HEK293 (cell line): ENCODE measurements at regions not wholly inside any gene's neighbourhood (a gene's known extent, or its start where the extent isn't known, plus 50 kb on each side); places are given as distances from the start of the nearest gene placed in this dataset.

Source experiments
- CTCF ChIA-PET: fragments of 350-600 bp; formaldehyde crosslinking; extraction: SDS; loops from one replicate; lab custom pipeline; 2021; ENCODE audit warnings: antibody characterized with exemption; lab: Yijun Ruan, JAX
- POLR2A ChIA-PET: fragments of 300-600 bp; formaldehyde crosslinking; extraction: SDS; loops from one replicate; lab custom pipeline; 2020; ENCODE audit warnings: antibody characterized with exemption, inconsistent platforms; lab: Yijun Ruan, JAX
- H3K27ac ChIP-seq: fragments of 200-500 bp; sonication (Bioruptor generic); 2 replicates; pipeline ENCODE4 v1.5.1; 2014; ENCODE audit warnings: low read depth, low read length, control low read depth, inconsistent platforms; ENCODE audit errors: extremely low read depth
- H3K36me3 ChIP-seq, 2 experiments: fragments of 200-500 bp in 1 of 2; sonication (Bioruptor generic) in 1 of 2; 1 replicate in 1 of 2; 2 replicates in 1 of 2; pipeline ENCODE4 v1.5.1; 2014 to 2017; ENCODE audit warnings: inconsistent platforms in 2 of 2, low read length in 2 of 2; ENCODE audit not compliant: control insufficient read depth in 2 of 2, insufficient read depth in 1 of 2
- H3K4me1 ChIP-seq: fragments of 200-500 bp; sonication (Bioruptor generic); 2 replicates; pipeline ENCODE4 v1.5.1; 2014; ENCODE audit warnings: mild to moderate bottlenecking, low read length, inconsistent platforms; ENCODE audit not compliant: control insufficient read depth, insufficient read depth
- H3K4me3 ChIP-seq: 2 replicates; pipeline ENCODE4 v1.5.1; 2011; ENCODE audit warnings: low read depth, mild to moderate bottlenecking, control low read depth, low read length, moderate library complexity
- H3K9me3 ChIP-seq: fragments of 200-500 bp; sonication (Bioruptor generic); 2 replicates; pipeline ENCODE4 v1.5.1; 2014; ENCODE audit warnings: low read depth, low read length, inconsistent platforms; ENCODE audit not compliant: control insufficient read depth, insufficient read depth
- FEZF1 ChIP-seq: fragments of 450-650 bp; formaldehyde crosslinking; IDR thresholded peaks from 2 replicates; pipeline ENCODE4 v1.5.1; 2016; ENCODE audit warnings: missing biosample characterization, missing genetic modification characterization
- GLIS2 ChIP-seq: fragments of 450-650 bp; formaldehyde crosslinking; IDR thresholded peaks from 2 replicates; pipeline ENCODE4 v1.5.1; 2016; ENCODE audit warnings: missing biosample characterization, missing genetic modification characterization
- OSR2 ChIP-seq: fragments of 450-650 bp; formaldehyde crosslinking; IDR thresholded peaks from 2 replicates; pipeline ENCODE4 v1.5.1; 2016; ENCODE audit warnings: missing biosample characterization, missing genetic modification characterization
- SP3 ChIP-seq: fragments of 450-650 bp; formaldehyde crosslinking; IDR thresholded peaks from 2 replicates; pipeline ENCODE4 v1.5.1; 2016; ENCODE audit warnings: missing biosample characterization, missing genetic modification characterization
- YY2 ChIP-seq: fragments of 450-650 bp; formaldehyde crosslinking; IDR thresholded peaks from 2 replicates; pipeline ENCODE4 v1.5.1; 2016; ENCODE audit warnings: missing biosample characterization, missing genetic modification characterization
- ZBTB17 ChIP-seq: fragments of 450-650 bp; formaldehyde crosslinking; IDR thresholded peaks from 2 replicates; pipeline ENCODE4 v1.5.1; 2016; ENCODE audit warnings: missing biosample characterization, missing genetic modification characterization
- ZNF114 ChIP-seq: fragments of 450-650 bp; formaldehyde crosslinking; IDR thresholded peaks from 2 replicates; pipeline ENCODE4 v1.5.0; 2017; ENCODE audit warnings: missing biosample characterization, missing genetic modification characterization
- ZNF157 ChIP-seq: fragments of 450-650 bp; formaldehyde crosslinking; IDR thresholded peaks from 2 replicates; pipeline ENCODE4 v1.5.1; 2016; ENCODE audit warnings: missing biosample characterization, missing genetic modification characterization
- ZNF221 ChIP-seq: fragments of 450-650 bp; formaldehyde crosslinking; IDR thresholded peaks from 2 replicates; pipeline ENCODE4 v1.5.1; 2017; ENCODE audit warnings: missing biosample characterization, missing genetic modification characterization, borderline replicate concordance
- ZNF302 ChIP-seq: fragments of 450-650 bp; formaldehyde crosslinking; IDR thresholded peaks from 2 replicates; pipeline ENCODE4 v1.5.1; 2016; ENCODE audit warnings: missing biosample characterization, missing genetic modification characterization, low read depth
- ZNF350 ChIP-seq: fragments of 450-650 bp; formaldehyde crosslinking; IDR thresholded peaks from 2 replicates; pipeline ENCODE4 v1.5.0; 2017; ENCODE audit warnings: missing biosample characterization, mild to moderate bottlenecking, missing genetic modification characterization
- ZNF423 ChIP-seq: fragments of 450-650 bp; formaldehyde crosslinking; IDR thresholded peaks from 2 replicates; pipeline ENCODE4 v1.5.1; 2016; ENCODE audit warnings: missing biosample characterization, missing genetic modification characterization
- ZNF501 ChIP-seq: fragments of 450-650 bp; formaldehyde crosslinking; IDR thresholded peaks from 2 replicates; pipeline ENCODE4 v1.5.1; 2016; ENCODE audit warnings: missing biosample characterization, missing genetic modification characterization
- ZNF561 ChIP-seq: fragments of 450-650 bp; IDR thresholded peaks from 2 replicates; pipeline ENCODE4 v1.5.1; 2018; ENCODE audit warnings: missing biosample characterization, missing genetic modification characterization, borderline replicate concordance
- ZNF571 ChIP-seq: fragments of 450-650 bp; formaldehyde crosslinking; IDR thresholded peaks from 2 replicates; pipeline ENCODE4 v1.5.0; 2017; ENCODE audit warnings: missing biosample characterization, missing genetic modification characterization
- ZNF664 ChIP-seq: fragments of 450-650 bp; formaldehyde crosslinking; IDR thresholded peaks from 2 replicates; pipeline ENCODE4 v1.5.1; 2016; ENCODE audit warnings: missing biosample characterization, missing genetic modification characterization
- ZNF701 ChIP-seq: fragments of 450-650 bp; formaldehyde crosslinking; IDR thresholded peaks from 2 replicates; pipeline ENCODE4 v1.5.1; 2016; ENCODE audit warnings: missing biosample characterization, missing genetic modification characterization
- ZSCAN30 ChIP-seq: fragments of 450-650 bp; IDR thresholded peaks from 2 replicates; pipeline ENCODE4 v1.5.1; 2018; ENCODE audit warnings: missing biosample characterization, mild to moderate bottlenecking, missing genetic modification characterization, moderate library complexity
- TF ChIP-seq, protein P1 (sequence below): fragments of 450-650 bp; formaldehyde crosslinking; IDR thresholded peaks from 2 replicates; pipeline ENCODE4 v1.5.1; 2016; ENCODE audit warnings: missing biosample characterization, missing genetic modification characterization, borderline replicate concordance
- TF ChIP-seq, protein P2 (sequence below): fragments of 450-650 bp; formaldehyde crosslinking; IDR thresholded peaks from 2 replicates; pipeline ENCODE4 v1.5.1; 2017; ENCODE audit warnings: missing biosample characterization, missing genetic modification characterization
- TF ChIP-seq, protein P3 (sequence below): fragments of 450-650 bp; formaldehyde crosslinking; optimal IDR thresholded peaks from 2 replicates; pipeline ENCODE3; 2016; ENCODE audit warnings: missing biosample characterization, mild to moderate bottlenecking, missing genetic modification characterization
- TF ChIP-seq, protein P4 (sequence below): fragments of 450-650 bp; formaldehyde crosslinking; IDR thresholded peaks from 2 replicates; pipeline ENCODE4 v1.5.1; 2016; ENCODE audit warnings: missing biosample characterization, missing genetic modification characterization
- TF ChIP-seq, protein P5 (sequence below): fragments of 450-650 bp; formaldehyde crosslinking; IDR thresholded peaks from 2 replicates; pipeline ENCODE4 v1.5.1; 2017; ENCODE audit warnings: missing biosample characterization, missing genetic modification characterization
- TF ChIP-seq, protein P6 (sequence below): fragments of 450-650 bp; formaldehyde crosslinking; conservative IDR thresholded peaks from 2 replicates; pipeline ENCODE4 v1.5.1; 2016; ENCODE audit warnings: low read depth, missing biosample characterization, missing genetic modification characterization

DNA sequence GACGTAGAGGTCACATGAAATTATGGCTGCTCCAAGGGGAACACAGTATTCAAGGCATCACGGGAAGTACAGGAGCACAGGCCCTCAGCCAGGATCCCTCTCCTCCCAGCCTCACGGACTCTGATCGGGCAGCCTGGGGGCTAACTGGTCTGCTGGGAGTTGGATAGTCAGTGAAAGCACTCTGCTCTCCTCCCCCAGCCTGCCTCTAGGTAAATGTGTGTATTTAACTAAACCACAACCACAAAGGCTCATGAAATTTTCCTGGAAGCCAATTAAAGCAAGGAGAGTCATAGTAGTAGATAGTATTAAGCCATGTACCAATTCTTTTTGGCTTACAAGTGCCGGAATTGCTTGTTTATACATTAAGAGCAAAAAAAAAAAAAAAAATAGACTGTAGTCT is 254.3 kb downstream of the MSRB3 start:
- ChIA-PET CTCF (interaction anchor here (0.6 to 2.2 kb wide), 5 partner anchors 14 to 640 kb away, joined by 3 to 9 read pairs (median 6); no protein-coding TSS in a partner anchor), POLR2A (no interaction called here)
- Histone ChIP-seq H3K9me3 (no peaks in the 10 kb centered on the region), H3K4me3 (no peak overlapping the region), H3K4me1 (peaks cover 25% of the 10 kb centered on the region), H3K27ac (peak overlapping the region; percentile 78), H3K36me3 (no peaks in the 10 kb centered on the region)
- TF ChIP-seq, protein P1, sequence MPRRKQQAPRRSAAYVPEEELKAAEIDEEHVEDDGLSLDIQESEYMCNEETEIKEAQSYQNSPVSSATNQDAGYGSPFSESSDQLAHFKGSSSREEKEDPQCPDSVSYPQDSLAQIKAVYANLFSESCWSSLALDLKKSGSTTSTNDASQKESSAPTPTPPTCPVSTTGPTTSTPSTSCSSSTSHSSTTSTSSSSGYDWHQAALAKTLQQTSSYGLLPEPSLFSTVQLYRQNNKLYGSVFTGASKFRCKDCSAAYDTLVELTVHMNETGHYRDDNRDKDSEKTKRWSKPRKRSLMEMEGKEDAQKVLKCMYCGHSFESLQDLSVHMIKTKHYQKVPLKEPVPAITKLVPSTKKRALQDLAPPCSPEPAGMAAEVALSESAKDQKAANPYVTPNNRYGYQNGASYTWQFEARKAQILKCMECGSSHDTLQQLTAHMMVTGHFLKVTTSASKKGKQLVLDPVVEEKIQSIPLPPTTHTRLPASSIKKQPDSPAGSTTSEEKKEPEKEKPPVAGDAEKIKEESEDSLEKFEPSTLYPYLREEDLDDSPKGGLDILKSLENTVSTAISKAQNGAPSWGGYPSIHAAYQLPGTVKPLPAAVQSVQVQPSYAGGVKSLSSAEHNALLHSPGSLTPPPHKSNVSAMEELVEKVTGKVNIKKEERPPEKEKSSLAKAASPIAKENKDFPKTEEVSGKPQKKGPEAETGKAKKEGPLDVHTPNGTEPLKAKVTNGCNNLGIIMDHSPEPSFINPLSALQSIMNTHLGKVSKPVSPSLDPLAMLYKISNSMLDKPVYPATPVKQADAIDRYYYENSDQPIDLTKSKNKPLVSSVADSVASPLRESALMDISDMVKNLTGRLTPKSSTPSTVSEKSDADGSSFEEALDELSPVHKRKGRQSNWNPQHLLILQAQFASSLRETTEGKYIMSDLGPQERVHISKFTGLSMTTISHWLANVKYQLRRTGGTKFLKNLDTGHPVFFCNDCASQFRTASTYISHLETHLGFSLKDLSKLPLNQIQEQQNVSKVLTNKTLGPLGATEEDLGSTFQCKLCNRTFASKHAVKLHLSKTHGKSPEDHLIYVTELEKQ (tag by site-specific recombination), result peak; percentile 5; the same call in 1 of the 2 replicates
- TF ChIP-seq, protein P2, sequence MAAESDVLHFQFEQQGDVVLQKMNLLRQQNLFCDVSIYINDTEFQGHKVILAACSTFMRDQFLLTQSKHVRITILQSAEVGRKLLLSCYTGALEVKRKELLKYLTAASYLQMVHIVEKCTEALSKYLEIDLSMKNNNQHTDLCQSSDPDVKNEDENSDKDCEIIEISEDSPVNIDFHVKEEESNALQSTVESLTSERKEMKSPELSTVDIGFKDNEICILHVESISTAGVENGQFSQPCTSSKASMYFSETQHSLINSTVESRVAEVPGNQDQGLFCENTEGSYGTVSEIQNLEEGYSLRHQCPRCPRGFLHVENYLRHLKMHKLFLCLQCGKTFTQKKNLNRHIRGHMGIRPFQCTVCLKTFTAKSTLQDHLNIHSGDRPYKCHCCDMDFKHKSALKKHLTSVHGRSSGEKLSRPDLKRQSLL (tag by site-specific recombination), result no peak
- TF ChIP-seq ZNF157 (tag by site-specific recombination), result no peak
- peak; percentile 68 for TF ChIP-seq ZBTB17 (tag by site-specific recombination)
- no peak for TF ChIP-seq YY2 (tag by site-specific recombination)
- no peak for TF ChIP-seq SP3
- no peak for TF ChIP-seq ZNF701
- TF ChIP-seq, protein P3, sequence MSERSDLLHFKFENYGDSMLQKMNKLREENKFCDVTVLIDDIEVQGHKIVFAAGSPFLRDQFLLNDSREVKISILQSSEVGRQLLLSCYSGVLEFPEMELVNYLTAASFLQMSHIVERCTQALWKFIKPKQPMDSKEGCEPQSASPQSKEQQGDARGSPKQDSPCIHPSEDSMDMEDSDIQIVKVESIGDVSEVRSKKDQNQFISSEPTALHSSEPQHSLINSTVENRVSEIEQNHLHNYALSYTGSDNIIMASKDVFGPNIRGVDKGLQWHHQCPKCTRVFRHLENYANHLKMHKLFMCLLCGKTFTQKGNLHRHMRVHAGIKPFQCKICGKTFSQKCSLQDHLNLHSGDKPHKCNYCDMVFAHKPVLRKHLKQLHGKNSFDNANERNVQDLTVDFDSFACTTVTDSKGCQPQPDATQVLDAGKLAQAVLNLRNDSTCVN (tag by site-specific recombination), result no peak
- no peak for TF ChIP-seq ZNF501 (tag by site-specific recombination)
- TF ChIP-seq FEZF1, result peak; percentile 82
- peak; percentile 58; the same call in 1 of the 2 replicates for TF ChIP-seq ZNF423
- no peak for TF ChIP-seq ZNF302 (tag by site-specific recombination)
- no peak for TF ChIP-seq ZNF571 (tag by site-specific recombination)
- TF ChIP-seq ZSCAN30, result peak; percentile 81; the same call in 1 of the 2 replicates
- TF ChIP-seq ZNF114 (tag by site-specific recombination), result no peak
- TF ChIP-seq ZNF350 (tag by site-specific recombination), result no peak
- peak; percentile 89 for TF ChIP-seq OSR2 (tag by site-specific recombination)
- no peak for TF ChIP-seq GLIS2 (tag by site-specific recombination)
- no peak for TF ChIP-seq ZNF221 (tag by site-specific recombination)
- TF ChIP-seq, protein P4, sequence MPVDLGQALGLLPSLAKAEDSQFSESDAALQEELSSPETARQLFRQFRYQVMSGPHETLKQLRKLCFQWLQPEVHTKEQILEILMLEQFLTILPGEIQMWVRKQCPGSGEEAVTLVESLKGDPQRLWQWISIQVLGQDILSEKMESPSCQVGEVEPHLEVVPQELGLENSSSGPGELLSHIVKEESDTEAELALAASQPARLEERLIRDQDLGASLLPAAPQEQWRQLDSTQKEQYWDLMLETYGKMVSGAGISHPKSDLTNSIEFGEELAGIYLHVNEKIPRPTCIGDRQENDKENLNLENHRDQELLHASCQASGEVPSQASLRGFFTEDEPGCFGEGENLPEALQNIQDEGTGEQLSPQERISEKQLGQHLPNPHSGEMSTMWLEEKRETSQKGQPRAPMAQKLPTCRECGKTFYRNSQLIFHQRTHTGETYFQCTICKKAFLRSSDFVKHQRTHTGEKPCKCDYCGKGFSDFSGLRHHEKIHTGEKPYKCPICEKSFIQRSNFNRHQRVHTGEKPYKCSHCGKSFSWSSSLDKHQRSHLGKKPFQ (tag by site-specific recombination), result peak; percentile 48; the same call in 1 of the 2 replicates
- TF ChIP-seq, protein P5, sequence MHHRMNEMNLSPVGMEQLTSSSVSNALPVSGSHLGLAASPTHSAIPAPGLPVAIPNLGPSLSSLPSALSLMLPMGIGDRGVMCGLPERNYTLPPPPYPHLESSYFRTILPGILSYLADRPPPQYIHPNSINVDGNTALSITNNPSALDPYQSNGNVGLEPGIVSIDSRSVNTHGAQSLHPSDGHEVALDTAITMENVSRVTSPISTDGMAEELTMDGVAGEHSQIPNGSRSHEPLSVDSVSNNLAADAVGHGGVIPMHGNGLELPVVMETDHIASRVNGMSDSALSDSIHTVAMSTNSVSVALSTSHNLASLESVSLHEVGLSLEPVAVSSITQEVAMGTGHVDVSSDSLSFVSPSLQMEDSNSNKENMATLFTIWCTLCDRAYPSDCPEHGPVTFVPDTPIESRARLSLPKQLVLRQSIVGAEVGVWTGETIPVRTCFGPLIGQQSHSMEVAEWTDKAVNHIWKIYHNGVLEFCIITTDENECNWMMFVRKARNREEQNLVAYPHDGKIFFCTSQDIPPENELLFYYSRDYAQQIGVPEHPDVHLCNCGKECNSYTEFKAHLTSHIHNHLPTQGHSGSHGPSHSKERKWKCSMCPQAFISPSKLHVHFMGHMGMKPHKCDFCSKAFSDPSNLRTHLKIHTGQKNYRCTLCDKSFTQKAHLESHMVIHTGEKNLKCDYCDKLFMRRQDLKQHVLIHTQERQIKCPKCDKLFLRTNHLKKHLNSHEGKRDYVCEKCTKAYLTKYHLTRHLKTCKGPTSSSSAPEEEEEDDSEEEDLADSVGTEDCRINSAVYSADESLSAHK, result 0 out of 2 replicates have a peak, but pooled peaks have one; percentile 37
- peak; percentile 56; the same call in 1 of the 2 replicates for TF ChIP-seq ZNF561 (tag by site-specific recombination)
- peak; percentile 46; the same call in 1 of the 2 replicates for TF ChIP-seq ZNF664 (tag by site-specific recombination)
- TF ChIP-seq, protein P6, sequence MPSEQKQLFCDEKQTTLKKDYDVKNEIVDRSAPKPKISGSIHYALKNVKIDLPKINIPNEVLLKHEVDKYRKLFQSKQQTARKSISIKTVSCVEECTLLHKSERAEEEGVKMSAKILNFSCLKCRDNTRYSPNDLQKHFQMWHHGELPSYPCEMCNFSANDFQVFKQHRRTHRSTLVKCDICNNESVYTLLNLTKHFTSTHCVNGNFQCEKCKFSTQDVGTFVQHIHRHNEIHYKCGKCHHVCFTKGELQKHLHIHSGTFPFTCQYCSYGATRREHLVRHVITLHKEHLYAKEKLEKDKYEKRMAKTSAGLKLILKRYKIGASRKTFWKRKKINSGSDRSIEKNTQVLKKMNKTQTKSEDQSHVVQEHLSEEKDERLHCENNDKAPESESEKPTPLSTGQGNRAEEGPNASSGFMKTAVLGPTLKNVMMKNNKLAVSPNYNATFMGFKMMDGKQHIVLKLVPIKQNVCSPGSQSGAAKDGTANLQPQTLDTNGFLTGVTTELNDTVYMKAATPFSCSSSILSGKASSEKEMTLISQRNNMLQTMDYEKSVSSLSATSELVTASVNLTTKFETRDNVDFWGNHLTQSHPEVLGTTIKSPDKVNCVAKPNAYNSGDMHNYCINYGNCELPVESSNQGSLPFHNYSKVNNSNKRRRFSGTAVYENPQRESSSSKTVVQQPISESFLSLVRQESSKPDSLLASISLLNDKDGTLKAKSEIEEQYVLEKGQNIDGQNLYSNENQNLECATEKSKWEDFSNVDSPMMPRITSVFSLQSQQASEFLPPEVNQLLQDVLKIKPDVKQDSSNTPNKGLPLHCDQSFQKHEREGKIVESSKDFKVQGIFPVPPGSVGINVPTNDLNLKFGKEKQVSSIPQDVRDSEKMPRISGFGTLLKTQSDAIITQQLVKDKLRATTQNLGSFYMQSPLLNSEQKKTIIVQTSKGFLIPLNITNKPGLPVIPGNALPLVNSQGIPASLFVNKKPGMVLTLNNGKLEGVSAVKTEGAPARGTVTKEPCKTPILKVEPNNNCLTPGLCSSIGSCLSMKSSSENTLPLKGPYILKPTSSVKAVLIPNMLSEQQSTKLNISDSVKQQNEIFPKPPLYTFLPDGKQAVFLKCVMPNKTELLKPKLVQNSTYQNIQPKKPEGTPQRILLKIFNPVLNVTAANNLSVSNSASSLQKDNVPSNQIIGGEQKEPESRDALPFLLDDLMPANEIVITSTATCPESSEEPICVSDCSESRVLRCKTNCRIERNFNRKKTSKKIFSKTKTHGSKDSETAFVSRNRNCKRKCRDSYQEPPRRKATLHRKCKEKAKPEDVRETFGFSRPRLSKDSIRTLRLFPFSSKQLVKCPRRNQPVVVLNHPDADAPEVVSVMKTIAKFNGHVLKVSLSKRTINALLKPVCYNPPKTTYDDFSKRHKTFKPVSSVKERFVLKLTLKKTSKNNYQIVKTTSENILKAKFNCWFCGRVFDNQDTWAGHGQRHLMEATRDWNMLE (tag by site-specific recombination), result peak; percentile 31; the same call in 1 of the 2 replicates
